HG03575 (cell line): ENCODE measurements at regions not wholly inside any gene's neighbourhood (a gene's known extent, or its start where the extent isn't known, plus 50 kb on each side); places are given as distances from the start of the nearest gene placed in this dataset.

Experiments used
- ATAC-seq: cut with Tn5 transposase; IDR thresholded peaks from one replicate; pipeline ENCODE4 v1.9.1; 2021; ENCODE audit not compliant: unreplicated experiment, insufficient number of reproducible peaks, low FRiP score; ENCODE audit errors: extremely low read depth

DNA sequence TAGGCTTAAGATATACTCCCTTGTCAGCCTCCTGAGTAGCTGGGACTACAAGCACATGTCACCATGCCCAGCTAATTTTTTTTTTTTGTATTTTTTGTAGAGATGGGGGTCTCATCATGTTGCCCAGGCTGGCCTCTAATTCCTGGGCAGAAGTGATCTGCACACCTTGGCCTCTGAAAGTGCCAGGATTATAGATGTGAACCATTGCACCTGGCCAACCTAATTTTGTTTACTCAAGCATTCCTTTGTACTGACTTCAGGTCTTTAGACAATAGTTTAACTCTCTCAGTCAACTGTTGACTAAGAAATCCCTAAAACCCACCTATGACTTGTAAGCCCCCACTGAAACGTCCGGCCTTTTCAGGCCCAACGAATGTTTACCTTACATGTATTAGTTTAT, 628.3 kb upstream of the CDH8 start:
- no peak for ATAC-seq

DNA sequence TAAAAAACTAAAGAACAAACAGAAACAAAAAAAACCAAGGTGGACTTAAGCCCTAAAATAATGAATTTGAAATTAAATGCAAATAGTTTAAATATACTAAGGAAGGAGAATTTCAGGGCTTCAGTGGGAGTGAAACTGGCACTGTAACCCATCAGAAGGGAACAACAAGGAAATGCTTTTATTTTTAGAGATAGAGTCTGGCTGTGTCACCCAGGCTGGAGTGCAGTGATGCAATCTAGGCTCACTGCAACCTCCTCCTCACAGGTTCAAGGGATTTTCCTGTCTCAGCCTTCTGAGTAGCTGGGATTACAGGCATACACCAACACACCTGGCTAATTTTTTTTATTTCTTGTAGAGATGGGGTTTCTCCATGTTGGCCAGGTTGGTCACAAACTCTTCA, 625.2 kb upstream of the CDH8 start:
- no peak for ATAC-seq

DNA sequence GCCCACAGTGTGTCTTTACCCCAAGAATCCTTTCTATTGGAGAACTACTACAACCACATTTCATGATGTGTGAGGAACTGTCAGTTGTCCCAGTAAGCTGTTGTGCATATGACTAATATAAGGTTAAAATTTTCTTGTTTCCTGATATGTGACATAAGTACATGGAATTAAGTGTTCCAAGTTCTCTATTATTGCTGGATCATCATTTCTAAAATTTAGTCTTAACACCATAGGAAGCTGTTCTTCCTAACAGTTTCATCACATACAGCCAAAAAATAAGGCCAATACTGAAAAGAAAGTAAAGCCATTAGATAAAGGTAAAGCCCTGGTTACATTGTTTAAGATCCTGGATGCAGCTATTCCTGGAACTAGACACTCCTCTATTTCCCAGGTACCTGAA, 620.9 kb upstream of the CDH8 start:
- no peak for ATAC-seq

DNA sequence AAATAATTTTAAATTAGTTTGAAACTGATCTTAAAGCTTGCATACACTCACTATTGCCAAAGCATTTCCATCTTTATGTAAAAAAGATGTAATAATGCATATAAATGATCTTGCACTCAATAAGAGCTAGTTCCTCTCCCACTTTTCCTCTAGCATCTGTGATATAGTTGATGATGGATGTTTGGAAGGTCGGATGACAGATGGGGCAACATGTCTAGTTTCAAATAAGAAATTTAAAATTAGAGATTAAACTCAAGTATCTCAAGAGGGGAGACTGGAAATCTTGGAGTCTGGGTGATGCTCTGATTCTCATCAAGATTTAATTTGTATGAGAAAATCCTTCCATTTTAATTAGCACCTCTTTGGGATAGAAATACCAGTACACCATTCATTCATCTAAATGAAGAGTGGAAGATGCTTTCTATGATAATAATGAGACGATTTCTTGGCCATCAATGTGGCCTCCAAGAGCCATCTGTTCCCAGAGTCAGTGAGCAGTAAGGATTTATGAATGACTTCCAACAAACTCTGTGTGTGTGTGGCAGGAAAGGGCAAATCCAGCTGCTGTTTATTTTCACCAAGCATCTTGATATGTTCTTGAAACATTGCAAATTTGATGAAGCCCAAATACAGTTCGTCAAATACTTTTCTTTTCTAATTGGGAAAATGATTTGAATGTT, 616.3 kb upstream of the CDH8 start:
- no peak for ATAC-seq

DNA sequence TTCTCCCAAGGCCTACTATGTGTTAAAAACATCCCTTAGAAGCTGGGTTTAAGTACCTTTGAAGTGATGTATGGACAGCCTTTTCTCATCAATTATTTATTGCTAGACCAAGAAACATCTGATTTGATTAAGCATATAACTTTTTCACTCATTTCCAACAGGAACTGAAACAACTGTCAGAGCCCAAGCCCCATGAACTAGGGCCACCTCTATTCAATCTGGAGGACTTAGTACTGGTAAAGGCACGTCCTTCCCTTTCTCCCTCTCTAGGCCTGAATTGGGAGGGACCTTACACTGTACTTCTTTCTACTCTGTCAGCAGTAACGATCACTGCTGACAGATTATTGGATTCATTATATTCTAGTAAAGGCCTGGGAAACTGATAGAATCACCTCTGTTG, 612.0 kb upstream of the CDH8 start:
- no peak for ATAC-seq

DNA sequence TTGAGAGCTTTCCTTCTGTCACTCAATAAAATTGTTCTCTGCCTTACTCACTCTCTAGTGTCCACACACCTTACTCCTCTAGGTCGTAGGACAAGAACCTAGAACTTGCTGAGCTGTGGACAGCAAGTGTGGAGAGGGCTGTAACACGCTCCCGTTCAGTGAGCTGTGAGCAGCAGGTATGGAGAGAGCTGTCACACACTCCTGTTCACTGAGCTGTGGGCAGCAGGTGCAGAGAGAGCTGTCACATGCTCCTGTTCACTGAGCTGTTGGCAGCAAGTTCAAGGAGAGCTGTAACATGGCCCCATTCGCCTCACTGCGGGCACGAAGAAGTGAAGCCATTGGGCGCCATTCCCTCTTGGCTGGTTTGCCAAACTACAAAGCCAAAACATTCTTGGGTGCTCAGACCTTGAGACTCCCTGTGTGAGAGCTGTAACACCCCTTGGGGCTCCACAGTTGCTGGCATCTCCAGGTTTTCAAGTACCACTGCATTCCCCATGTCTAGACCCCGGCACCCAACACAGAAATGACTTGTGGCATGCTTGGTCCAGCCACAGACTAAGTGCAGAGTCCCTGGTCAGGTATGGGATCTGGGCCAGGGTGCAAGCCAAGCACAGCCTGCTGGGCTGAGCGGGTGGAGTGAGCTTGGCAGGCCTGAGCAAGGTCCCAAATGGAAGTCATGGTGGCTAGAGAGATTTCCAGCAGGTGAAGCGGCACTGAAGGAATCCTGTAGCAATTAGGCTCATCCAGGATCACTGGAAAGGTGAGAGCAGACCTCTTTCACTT, 608.0 kb upstream of the CDH8 start:
- no peak for ATAC-seq

DNA sequence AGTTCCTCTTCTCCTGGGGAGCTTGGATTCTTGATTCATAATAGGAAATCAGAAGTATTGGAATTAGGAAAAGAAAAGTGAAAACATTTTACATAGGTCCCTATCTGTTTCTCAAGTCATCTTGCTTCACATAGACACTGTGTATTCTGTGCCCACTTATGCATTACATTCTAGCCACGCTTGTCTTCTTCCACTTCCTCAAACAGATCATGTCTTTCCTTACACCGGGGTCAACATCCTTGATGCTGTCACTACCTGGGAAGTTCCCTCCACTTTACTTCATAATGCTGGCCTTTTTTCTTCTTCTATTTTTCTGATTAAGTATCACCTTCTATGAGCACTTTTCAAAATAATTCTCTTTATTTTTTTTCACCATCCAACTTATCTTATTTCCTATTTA, 606.4 kb upstream of the CDH8 start:
- no peak for ATAC-seq

DNA sequence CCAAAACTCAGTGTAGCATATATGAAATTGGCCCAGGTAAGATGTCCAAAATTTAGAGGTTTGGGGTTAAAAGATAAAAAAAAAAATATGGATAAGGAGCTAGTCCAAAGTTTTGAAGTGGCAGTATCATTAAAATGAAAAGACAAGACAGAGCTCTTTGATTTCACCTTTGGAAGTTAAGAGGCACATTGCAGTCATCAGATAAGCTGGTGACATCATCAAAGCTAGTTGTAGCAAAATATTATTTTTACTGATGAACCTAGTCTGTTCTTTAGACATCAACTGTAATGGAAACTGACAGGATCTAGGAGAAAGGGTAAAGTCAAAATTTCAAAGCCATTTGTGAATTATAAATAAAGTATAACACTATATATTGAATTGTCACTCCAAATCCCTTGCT, 603.7 kb upstream of the CDH8 start:
- no peak for ATAC-seq

DNA sequence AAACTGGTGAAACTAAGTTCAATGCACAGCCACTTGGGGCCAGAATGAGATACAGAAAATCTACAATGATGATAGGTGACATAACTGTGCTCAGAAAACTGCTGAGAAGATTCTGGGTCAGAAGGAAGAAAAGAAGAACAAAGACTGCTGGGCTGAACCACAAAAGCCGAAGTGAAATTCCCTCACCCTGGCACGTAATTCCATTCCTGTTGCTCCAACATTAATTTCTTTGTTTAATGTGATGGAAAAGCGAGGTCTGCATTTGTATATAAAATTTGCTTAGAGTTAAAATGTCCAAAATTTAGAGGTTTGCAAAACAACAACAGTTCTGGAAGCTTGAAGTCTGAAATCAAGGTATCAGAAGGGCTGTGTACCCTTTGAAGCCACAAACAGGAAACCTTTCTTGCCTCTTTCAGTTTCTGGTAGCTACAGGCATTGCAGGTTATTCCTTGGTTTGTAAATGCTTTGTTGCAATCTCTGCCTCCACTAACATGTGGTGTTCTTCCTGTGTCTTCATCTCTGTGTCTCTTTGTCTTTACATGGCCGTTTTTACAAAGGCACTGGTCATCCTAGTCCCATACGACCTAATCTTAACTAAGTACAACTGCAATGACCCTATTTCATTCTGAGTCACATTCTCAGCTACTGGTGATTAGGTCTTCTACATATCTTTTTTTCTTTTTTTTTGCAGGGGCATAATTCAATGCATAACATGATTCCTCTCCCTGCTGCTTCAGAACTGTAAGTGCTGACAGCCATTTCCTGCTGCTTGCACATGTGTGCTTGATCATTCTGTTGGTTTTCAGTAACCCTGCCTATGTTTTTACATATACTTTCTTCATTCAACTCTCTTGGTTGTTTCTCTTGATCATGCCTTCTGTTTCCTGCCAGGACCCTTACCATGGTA, 603.0 kb upstream of the CDH8 start:
- peak; percentile 80 for ATAC-seq

DNA sequence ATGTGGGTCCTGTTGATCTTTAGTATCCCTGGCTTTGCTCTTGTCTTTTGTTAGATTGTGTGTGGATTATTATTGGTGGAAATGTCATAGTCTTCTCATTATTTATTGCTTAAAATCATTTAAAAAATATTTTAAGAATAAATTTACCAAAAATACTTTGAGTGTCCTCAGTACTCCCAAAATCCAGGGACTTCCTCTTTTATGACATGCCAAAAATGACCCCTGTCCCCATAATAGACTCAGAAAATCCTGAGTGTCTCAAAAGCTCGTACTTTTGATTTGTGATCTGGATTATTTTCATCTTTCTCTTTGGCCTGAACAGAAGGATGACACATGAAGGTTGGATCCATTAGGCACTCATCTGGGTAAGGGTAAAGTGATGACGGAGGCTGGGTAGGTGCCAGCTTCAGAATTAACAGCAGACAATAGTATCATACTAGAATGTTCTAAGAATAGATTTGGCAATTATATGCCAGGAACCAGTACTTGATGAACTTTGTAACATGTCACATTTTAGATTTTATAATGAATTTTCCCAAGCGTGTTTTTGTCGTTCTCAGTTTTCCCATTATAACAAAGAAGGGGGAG, 602.2 kb upstream of the CDH8 start:
- no peak for ATAC-seq

DNA sequence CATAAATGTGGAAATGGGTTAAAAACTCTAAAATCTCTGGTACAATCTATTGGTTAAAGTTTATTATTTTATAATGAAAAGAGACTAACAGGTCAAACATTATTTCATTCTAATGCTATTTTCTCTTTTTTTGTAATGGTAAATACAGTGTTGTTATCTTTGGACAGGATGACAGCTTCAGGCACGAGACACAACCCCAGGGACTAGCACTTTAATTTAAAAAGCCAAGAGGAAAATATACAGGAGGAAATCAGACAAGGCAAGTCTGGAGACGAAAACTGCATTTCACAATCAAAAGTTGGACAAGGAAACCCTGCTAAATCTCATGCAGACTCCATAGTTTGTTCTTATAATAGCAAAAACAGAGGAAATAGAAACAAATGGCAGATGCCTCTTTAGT, 589.1 kb upstream of the CDH8 start:
- no peak for ATAC-seq

DNA sequence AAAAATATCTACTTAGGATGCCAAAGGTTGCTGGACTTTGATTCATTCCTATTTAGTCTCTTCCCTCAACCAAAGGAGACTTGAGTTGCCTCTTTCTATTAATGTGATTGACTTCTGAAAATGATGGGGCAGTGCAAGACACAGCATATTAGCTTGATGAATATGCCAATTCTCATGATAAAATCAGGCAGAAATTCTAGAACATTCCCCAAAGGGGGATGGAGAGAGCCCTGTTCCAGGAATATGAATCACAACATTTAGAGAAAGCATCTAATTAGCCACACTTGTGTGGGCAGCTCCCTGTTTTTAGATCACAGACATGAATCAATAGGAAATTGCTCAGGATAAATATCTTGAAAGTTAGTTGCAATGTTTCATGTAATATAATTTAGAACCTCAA, 584.0 kb upstream of the CDH8 start:
- no peak for ATAC-seq

DNA sequence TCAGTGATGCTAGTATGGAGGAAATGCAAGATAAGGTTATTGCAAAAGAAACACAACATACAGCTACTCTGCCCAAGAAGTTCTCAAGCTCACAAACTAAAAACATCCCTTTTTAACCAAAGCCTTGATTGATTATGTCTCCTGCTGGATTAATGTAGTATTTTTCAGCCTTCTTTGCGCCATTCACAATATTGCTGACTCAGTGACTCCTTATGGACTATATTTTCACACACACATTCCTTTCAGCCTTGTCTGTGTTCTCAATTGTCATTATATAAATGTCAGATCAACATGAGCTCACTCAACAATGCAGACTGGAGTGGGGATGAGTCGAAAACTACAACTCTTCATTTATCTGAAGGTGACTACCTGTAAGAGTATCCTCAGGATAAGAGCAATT, 579.3 kb upstream of the CDH8 start:
- no peak for ATAC-seq

DNA sequence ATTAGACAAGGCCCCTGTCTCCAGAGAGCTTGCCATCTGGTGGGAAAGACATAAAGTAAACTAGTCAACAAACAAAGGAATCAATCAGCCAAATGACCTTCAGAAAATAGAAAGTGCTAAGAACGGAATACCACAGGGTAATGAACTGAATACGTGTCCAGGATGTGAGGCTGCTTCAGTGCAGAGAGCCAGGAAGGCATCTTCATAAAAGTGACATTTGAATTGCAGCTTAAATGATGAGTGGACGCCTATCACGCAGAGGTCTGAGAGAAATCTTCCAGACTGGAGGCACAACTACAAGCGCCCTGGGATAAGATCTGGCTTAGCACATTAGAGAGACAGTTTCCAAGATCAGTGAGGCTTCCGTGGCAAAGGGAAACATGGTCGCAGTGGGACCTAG, 574.1 kb upstream of the CDH8 start:
- ATAC-seq: no peak

DNA sequence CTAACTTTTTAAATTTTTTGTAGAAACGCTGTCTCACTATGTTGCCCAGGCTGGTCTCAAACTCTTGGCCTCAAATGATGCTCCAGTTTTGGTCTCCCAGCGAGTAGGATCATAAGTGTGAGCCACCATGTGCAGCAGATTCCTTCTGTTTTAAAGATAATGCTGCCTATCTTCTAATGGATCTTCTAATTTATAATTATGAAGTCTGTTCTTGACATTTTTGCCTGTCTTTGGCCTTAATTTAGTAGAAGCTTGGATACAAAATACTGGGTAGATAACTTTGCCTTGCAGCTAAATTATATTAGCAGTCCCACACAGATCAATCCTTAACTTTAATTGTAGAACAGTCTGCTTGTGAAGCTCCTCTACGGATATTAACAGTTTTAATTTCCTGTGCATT, 566.6 kb upstream of the CDH8 start:
- no peak for ATAC-seq

DNA sequence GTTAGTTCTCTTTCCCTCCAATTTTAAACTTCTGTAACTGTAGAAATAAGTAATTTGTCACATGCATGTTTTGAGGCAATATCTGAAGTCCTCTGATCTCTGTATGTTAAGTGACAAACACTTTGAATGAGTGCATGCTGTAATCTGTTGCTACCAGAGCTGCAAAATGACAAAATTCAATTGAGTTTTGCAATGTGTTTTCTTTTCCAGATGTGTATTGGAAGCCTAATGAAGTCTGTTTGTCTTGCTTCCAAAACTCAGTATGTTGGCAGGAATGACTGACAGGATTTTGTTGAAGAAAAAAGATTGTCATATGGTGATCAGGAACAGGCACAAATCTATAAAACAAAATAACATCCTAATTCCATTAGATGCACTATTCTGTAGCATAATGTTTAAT, 561.6 kb upstream of the CDH8 start:
- no peak for ATAC-seq

DNA sequence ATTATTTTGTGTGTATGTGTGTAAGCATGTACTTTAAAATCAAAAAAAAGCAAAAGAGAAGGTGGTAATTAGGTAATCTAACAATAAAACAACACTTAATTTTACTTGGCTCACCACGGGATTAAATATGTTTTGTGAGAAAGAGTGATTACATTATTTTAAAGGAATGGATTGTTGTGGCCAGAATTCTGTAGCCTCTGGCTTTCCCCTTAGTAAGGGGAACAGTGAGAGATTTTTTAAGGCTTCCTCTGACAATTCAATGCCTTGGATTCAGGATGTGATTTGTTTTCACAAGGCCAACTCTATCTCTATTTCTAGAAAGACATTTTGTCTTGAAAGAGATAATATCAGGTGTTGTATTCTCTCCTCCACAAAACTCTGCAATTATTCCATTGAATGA, 560.3 kb upstream of the CDH8 start:
- no peak for ATAC-seq

DNA sequence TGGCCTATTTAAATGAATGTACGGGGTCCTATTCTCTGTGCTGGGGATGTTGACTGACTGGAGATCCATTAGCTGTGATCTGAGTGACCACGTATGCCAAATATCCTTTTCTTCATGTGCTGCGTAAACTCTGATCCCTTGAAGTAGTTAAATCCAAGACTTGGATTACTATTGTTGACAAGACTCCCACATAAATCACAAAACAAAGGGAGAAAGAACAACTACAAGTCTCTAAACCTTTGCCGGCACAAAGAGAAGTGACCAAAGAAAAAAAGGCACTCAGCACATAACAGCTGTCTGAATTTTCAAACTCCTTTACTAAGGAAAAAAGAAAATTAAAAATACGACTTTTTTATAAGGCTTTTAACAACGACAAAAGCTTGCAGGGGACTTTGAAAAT, 559.9 kb upstream of the CDH8 start:
- ATAC-seq: no peak

DNA sequence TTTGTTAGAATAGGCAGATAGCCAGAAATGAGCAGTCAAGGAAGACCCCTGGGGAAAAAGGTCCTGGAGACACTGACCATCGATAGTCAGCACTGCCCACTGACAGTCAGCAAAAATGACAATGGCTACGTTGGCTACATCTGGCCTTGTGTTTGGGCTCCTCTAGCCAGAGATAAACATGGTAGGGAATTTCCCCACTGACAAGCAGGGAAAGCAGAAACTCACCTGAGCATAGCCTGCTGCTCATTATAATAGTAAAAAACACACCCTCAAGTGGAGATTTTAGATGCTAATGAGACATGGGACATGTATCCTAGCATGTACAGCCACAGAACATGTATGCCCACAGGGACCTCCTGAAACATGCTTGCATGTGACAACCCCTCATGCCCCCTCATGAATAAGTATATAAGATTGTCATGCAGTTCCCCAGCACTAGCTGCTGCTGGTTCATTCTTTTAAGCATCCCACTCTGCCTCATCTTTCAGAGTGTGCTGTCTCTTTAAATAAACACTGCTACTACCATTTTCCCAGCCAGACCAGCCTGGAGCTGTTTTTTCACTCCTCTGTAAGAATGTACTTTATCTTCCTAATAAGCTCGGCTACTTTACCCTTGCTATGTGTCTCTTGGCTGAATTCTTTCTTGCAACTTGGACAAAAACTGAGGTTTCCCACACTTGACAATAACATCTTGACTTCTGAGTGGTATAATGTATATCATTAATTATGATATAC, 550.1 kb upstream of the CDH8 start:
- no peak for ATAC-seq
